HG03575 (cell line): ENCODE measurements at regions not wholly inside any gene's neighbourhood (a gene's known extent, or its start where the extent isn't known, plus 50 kb on each side); places are given as distances from the start of the nearest gene placed in this dataset.

Source experiments
- ATAC-seq: cut with Tn5 transposase; IDR thresholded peaks from one replicate; pipeline ENCODE4 v1.9.1; 2021; ENCODE audit not compliant: unreplicated experiment, insufficient number of reproducible peaks, low FRiP score; ENCODE audit errors: extremely low read depth

DNA sequence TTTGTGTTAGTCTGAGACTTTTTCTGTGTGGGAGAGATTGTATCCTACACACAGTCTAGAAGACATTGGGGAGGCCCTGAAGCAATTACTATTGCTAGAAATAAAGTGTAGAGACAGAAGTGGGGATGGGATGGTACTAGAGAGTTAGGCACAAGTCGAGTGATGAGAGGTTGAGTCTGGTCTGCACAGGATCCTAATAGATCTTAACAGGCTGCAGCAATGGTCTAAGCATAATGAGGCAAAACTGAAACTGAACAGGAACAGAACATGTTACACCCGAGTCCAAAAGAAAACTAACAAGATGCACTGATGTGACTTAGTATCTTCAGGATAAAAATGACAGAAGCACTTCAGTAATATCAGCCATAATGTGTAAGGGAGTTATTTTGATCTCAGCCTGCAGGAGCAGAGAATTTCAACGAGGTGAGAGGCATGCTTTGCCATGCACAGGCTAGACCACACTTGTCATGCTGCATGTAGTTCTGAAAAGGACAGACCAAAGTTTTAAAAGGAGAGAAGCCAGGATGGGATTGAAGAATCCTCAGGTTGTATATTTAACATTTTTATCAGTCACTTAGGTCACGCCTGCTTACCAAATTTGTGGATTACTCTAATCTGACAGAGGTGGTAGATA lies 205.8 kb upstream of the BOD1L1 start:
- no peak for ATAC-seq

DNA sequence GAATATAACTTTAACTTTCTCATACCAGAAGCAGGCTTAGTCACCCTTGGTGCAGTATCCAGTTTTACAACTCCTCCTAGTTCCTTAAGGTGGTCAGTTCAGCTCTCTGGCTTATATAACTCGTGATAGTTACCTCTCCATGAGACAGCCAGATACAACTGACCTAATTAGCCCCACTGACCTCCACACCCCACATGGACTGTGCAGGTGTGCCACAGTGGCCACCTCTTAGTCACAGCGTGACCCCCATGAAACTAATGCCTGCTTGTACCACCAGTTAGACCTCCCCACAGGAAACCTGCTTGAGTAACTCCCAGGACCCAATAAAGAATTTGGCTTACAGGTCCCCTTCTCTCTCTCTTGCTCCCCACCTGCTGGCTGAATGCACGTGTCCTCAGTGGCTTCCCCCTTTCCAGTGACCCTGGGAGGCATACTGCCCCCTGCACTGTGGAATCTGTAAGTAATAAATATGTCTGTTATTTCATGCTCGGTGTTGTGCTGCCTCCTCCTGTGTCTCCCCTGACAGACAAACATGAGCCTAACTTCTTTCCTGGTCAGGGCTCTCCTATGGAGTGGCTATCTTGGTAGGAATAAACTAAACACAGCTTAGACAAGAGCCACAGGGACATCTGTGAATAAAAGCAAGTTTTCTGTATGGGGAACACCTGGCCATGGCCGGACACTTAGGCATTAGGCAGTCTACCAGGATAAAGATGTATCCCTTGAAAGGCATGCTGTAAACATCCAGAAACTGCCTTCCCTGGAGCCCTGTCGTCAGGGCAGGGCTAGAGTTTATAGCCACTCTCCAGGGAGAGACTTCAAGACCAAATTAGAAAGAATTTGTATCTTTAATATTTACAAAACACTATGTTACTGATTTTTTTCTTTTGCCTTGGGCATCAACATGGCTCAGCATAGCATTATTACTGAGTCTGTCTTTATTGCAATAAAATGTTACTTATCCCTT lies 209.7 kb upstream of the BOD1L1 start:
- ATAC-seq = no peak

GRCh38 chr4:13840502-13841190 lies 213.1 kb upstream of the BOD1L1 start:
- ATAC-seq = no peak

DNA sequence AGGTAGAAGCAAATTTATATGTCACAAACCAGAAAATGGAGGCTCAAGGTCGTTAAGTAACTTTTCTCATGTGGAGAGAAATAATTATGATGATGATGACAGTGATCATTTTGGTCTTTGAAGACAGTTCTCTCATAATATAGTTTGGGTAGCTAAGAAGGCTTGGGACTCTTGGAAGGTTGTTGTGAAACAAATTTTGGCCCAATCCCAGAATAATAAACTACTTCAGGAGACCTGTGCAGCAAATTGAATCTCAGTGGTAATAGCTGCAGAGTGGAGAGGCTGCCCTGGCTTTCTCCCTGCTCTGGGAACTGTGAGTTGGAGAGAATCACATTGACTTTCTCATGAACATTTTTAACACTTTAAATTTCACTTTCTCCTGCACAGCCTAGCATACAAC lies 217.2 kb upstream of the BOD1L1 start:
- no peak for ATAC-seq

DNA sequence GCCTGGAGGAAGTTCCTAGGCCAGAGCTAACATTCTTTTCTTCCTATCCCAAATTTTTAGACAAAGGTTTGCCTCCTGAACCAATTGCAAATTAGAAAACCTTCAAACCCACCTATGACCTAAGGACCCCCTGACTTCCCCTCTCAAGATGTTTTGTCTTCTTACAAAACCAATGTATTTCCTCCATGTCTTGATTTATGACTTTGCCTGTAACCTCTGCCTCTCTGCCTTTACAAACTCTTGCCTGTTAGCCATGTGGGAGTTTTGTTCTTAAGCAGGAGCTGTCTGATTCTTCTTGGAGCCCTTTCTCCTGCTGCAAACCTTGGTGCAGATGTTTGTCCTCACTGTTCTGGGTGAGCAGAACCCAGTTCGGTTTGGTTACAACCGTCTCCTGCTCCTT lies 222.3 kb upstream of the BOD1L1 start:
- no peak for ATAC-seq

- no peak for ATAC-seq
Measured at GRCh38 chr4:13851085-13851940, 223.8 kb upstream of the BOD1L1 start.

DNA sequence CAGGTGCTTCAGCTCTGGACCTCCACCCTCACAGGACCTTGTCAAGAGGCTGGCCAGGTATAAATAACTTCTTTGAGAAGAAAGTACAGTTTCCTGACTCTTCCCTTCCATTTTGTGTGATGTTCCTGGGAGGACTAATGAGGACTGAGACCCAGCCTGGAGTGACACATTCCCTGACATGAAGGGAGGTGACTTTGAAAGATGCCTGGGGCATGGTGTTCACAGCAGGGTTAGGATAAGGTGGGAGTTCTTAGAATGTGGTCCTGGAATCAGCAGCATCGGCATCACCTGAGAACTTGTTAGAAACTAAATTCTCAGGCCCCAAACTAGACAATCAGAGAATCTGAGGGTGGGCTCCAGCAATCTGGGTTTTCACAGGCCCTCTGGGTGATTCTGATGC lies 224.9 kb upstream of the BOD1L1 start:
- ATAC-seq = no peak

- ATAC-seq = no peak
Measured at GRCh38 chr4:13856387-13856786, 228.9 kb upstream of the BOD1L1 start.

GRCh38 chr4:13857397-13857796 lies 229.9 kb upstream of the BOD1L1 start:
- no peak for ATAC-seq

DNA sequence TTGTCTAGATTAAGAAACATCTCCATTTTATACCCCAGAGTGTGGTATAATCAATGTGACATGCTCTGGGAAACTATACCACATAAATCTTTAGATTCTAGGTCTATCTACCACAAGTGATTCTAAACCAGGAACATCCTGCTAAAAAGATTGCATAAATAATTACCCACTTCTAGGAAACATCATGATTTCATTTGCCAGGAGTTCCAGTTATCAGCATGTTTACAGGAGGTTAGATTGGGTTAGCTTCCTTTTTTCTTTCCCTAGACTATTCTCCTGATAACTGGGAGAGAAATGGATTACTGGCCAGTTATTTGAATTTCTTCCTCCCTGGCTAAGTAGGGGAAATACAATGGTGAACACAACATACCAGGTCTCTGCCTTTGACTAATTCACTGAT lies 230.3 kb upstream of the BOD1L1 start:
- no peak for ATAC-seq

DNA sequence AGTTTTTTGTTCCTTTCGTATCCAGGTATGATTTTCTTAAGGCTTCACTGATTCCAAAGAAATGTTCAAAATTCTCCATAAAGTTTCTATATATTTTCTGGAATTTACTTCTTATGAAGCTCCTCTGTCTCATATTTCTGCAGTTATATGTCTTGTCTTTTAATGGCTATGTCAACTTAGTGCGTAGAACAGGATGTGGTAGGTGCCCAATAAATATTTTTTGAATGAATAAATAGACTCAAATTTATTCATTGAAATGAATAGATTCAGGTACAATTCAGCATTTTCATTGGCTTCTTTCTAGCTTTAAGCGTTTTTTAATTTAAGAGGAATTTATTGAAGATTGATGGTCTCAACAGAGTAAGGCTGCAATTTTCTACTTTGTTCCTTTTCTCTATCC lies 231.9 kb upstream of the BOD1L1 start:
- ATAC-seq = no peak

DNA sequence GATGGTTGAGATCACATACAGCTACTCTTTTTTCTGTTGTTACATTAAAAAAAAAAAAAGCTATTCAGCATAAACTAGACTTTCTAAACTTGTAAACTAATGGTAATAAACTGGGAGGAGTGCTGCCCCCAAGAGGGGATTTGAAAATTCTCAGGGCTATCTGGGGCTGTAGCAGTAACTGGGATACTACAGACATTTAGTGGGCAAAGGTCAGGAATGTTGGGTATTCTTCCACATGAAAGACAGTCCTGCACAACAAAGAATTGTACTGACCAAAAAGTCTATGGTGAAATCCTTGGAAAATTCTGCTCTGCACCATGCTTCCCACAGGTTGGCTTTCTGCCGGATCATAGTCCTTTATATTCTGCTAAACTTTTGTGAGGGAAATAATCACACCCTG lies 232.6 kb upstream of the BOD1L1 start:
- no peak for ATAC-seq

DNA sequence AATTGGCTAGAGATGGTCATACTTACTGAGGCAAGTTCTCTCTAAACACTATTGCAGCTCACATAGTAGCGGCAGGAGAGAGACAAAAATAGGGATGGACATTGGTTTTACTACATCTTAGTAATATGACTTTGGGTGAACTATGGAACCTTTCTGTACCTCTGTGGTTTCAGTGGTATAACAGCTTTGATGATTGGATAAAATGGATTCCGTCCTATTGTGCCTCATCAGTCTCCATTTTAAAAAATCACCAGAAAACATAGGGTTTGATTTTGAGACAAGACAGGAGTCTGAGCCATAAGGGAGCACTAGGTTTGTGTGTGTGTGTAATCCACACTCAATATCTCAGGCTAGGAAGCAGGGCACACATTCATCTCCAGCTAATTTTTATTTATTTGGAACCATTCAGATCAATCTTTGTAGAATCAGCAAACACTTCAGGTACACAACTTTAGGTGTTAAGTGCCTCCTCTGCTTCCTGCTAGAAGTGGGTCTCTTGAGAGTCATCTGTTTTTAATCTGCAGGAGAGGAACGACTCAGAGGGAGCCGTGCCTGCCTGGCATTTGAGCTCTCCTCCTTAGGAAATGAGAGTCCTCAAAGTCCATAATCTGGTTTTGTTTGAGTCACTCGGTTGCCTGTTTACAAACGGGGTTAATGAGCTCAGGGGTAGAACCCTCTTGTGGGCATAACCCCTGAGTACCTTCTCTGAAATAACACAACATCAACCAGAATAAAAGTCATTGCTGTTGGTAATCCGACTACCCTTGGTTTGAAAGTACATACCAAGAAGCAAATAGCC lies 238.5 kb upstream of the BOD1L1 start:
- ATAC-seq = no peak

DNA sequence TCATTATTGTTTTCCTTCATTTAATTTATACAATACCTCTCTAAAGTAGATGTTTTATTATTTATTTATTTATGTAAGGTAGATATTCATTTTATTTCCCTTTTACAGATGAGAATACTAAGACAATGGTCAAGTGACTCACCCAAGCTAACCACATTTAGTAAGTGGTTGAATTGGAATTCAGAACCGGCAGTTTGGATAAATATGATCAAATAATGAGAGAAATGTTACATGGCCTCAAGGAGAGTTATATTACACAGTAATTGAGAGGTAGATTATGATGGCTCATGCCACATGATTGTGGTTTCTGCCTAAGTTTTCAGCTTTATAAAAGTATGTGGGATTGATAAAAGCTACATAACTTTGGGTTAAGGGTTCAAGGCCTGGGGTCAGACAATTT lies 239.4 kb upstream of the BOD1L1 start:
- ATAC-seq = no peak

DNA sequence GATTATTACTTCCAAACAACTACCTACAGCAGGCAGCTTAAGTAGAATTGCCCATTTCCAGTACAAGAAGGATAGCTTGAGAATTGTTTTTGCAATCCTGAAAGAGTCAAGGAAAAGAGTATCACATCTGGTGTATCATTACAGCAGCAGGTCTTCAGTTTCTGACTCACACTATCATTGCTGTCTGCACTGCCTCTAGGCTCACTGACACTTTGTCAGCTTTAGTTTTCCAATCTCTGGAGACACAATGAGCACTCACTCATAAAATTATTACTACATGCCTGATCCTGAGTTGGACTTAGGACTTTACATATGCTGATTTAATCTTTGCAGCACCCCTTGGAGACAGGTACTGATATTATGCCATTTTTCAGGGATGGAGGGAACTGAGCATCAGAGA lies 244.6 kb upstream of the BOD1L1 start:
- no peak for ATAC-seq

- ATAC-seq = no peak
Measured at GRCh38 chr4:13872955-13873354, 245.4 kb upstream of the BOD1L1 start.

GRCh38 chr4:13875181-13875580 lies 247.7 kb upstream of the BOD1L1 start:
- ATAC-seq = no peak

GRCh38 chr4:13876131-13876530 lies 248.6 kb upstream of the BOD1L1 start:
- ATAC-seq = no peak
